ENCODE measurements at regions not wholly inside any gene's neighbourhood (a gene's known extent, or its start where the extent isn't known, plus 50 kb on each side); places are given as distances from the start of the nearest gene placed in this dataset.

DNA sequence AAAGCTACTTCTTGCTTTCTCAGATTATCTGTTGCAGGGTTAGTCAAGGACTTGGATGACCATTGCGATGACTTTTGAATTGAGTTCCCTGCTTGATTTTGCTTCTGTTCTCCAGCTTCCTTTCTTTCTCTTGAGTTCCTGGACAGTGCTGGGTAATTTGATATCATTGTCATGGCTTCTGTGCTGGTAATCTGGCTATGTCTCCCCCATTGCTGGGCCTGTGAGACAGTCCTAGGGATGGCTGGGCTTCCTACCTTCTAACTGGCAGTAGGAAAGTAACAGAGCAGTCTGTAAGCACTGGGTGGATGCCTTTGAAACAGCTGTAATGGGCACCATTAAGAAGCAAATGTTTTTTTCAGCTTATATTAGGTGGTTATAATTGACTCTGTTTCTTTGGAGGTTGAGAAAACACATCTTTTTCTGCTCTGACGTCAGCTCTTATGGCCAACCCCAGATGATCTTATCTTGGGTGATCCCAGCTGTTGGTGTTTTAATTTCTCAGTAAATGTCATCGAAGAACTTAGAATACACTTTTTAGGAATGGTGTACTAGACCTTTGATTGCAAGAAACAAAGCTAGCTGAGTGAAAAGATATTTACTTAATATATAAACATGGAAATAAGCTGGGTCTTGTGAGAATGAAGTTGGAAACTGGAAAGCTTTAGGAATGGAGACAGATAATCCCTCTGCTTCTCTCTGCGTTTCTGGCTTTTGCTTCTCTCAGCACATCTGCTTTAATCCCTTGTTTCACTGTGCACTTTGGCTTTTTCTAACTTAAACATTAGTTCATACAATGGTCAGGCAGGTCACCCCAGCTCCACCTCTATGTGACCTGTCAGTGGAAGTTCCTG is 195.0 kb upstream of the MAN1A1 start:
- no peaks in the 10 kb centered on the region for H3K36me3 ChIP-seq
- 77 to 86% methylated on average over 4 of the region's 4 CpGs for WGBS, 2 donors
- intact Hi-C loops (cut with DNase I), result loop anchor here (5.0 to 10.0 kb wide), 2 partner anchors 192 to 400 kb away; no protein-coding TSS in a partner anchor
- no peak for TF ChIP-seq CTCF (IDR thresholded peaks at IDR 0.05)
- TF ChIP-seq POLR2AphosphoS5 (IDR thresholded peaks at IDR 0.05), result no peak
- TF ChIP-seq POLR2A (IDR thresholded peaks at IDR 0.05), result no peak
- no peak for DNase-seq
- no peaks in the 10 kb centered on the region for H3K27me3 ChIP-seq
- no peak overlapping the region for H3K4me3 ChIP-seq
- H3K4me1 ChIP-seq, result peaks cover 0 to 39% (median 30%) of the 10 kb centered on the region in 4 donors
- H3K27ac ChIP-seq, result no peak overlapping the region
- no peaks in the 10 kb centered on the region for H3K9me3 ChIP-seq

- H3K36me3 ChIP-seq, result no peaks in the 10 kb centered on the region
- H3K4me1 ChIP-seq, result peaks cover 0 to 44% (median 32%) of the 10 kb centered on the region in 4 donors
- intact Hi-C loops (cut with DNase I), result loop anchor here (5.0 to 10.0 kb wide), 2 partner anchors 191 to 399 kb away; no protein-coding TSS in a partner anchor
- 64 to 86% methylated on average over 2 of the region's 2 CpGs for WGBS, 2 donors
- no peaks in the 10 kb centered on the region for H3K27me3 ChIP-seq
- H3K27ac ChIP-seq, result no peak overlapping the region
- no peak overlapping the region for H3K4me3 ChIP-seq
- DNase-seq, result no peak
- TF ChIP-seq POLR2A (IDR thresholded peaks at IDR 0.05) (no peak), CTCF (IDR thresholded peaks at IDR 0.05) (no peak), POLR2AphosphoS5 (IDR thresholded peaks at IDR 0.05) (no peak), EP300 (IDR thresholded peaks at IDR 0.05) (no peak)
- H3K9me3 ChIP-seq, result no peaks in the 10 kb centered on the region
Observed at GRCh38 chr6:119543332-119543731, 193.8 kb upstream of the MAN1A1 start.

DNA sequence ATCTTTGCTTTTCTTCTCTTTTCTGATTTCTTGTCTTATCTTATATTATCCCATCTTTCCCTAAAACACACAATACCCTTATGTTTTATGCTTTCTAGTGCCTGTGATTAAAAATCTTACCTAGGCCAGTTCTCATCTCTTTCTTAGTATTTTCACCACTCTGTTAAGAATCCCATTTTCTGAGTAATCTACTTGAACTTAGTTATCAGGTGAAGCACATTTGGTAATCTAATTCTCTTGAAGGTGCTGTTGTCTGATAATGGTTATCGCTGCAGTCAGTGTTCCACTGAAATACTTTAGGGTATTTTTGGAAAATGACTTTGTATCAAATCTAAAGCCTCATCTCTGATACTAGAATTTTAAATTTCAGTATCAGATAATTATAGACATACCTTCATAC is 192.5 kb upstream of the MAN1A1 start:
- no peaks in the 10 kb centered on the region for H3K9me3 ChIP-seq
- H3K27me3 ChIP-seq, result no peaks in the 10 kb centered on the region
- no peak for DNase-seq
- intact Hi-C loops (cut with DNase I), result loop anchor here (5.0 to 10.0 kb wide), 2 partner anchors 190 to 397 kb away; no protein-coding TSS in a partner anchor
- H3K27ac ChIP-seq, result peak overlapping the region; percentile 59 to 79 (median 74)
- H3K4me3 ChIP-seq, result no peak overlapping the region
- H3K4me1 ChIP-seq, result peaks cover 0 to 44% (median 32%) of the 10 kb centered on the region in 4 donors
- H3K36me3 ChIP-seq, result no peaks in the 10 kb centered on the region
- WGBS, 2 donors, result 94 to 99% methylated on average over 1 of the region's 1 CpG
- no peak for TF ChIP-seq EP300 (IDR thresholded peaks at IDR 0.05)
- no peak for TF ChIP-seq POLR2AphosphoS5 (IDR thresholded peaks at IDR 0.05)
- TF ChIP-seq POLR2A (IDR thresholded peaks at IDR 0.05), result no peak
- TF ChIP-seq CTCF (IDR thresholded peaks at IDR 0.05), result no peak

DNA sequence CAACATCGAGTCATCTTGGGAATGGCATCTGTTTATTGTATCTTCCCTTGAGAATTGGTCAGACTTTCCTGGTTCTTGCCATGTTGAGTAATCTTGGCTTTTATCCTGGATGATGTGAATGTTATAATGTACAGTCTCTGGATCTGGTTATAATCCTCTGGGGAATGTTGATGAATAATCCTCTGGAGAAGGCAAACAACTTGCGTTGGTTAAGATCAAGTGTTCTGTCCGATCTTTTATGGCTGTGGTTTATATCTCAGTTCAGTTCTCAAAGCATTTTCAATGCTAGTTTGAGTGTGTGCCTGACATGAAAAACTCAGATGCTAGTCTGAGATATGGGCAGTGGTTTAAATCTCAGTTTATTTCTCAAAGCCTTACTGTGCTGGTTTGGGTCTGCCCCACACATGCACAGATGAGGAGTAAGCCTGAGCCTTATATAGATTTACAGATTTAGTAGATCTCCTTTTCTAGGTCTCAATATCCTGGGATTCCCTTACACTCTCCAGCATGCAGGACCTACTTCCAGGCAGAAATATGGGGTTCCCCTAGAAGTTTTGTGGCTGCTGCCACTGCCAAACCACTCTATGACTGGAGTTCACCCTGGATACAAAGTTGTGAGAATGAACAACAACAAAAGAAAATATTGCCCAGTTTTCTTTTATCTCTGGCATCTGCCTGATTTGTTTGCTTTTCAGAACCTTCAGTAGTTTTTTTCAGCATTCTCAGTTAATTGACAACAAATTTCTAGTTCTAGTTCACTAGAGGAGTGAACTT is 191.8 kb upstream of the MAN1A1 start:
- Histone ChIP-seq H3K4me3 (no peak overlapping the region), H3K27ac (peak overlapping the region; percentile 59 to 79 (median 74)), H3K36me3 (no peaks in the 10 kb centered on the region), H3K4me1 (peaks cover 0 to 44% (median 32%) of the 10 kb centered on the region in 4 donors), H3K27me3 (no peaks in the 10 kb centered on the region), H3K9me3 (no peaks in the 10 kb centered on the region)
- intact Hi-C loops (cut with DNase I), result loop anchor here (5.0 to 10.0 kb wide), 2 partner anchors 189 to 397 kb away; no protein-coding TSS in a partner anchor
- TF ChIP-seq CTCF (IDR thresholded peaks at IDR 0.05), result no peak
- TF ChIP-seq POLR2A (IDR thresholded peaks at IDR 0.05), result no peak
- peak; percentile 67 to 95 (median 90) for TF ChIP-seq EP300 (IDR thresholded peaks at IDR 0.05)
- peak; percentile 100 for TF ChIP-seq POLR2AphosphoS5 (IDR thresholded peaks at IDR 0.05)
- DNase-seq, result no peak
- 11 to 44% methylated on average over 3 of the region's 3 CpGs for WGBS, 2 donors

Data from sigmoid colon (tissue), 6 donors.